ENCODE measurements at regions not wholly inside any gene's neighbourhood (a gene's known extent, or its start where the extent isn't known, plus 50 kb on each side); places are given as distances from the start of the nearest gene placed in this dataset.
"Not testable (repeated sequence)": the region's sequence is repeated elsewhere in the genome, so short reads cannot be mapped to it uniquely, and the experiment has no call there.

DNA sequence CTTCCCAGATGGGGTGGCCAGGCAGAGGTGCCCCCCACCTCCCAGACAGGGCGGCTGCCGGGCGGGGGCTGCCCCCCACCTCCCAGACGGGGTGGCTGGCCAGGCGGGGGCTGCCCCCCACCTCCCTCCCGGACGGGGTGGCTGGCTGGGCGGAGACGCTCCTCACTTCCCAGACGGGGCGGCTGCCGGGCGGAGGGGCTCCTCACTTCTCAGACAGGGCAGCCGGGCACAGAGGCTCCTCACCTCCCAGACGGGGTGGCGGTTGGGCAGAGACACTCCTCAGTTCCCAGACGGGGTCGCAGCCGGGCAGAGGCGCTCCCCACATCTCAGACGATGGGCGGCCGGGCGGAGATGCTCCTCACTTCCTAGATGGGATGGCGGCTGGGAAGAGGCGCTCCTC, 76.4 kb upstream of the AADAT start:
- TF ChIP-seq, protein P1, sequence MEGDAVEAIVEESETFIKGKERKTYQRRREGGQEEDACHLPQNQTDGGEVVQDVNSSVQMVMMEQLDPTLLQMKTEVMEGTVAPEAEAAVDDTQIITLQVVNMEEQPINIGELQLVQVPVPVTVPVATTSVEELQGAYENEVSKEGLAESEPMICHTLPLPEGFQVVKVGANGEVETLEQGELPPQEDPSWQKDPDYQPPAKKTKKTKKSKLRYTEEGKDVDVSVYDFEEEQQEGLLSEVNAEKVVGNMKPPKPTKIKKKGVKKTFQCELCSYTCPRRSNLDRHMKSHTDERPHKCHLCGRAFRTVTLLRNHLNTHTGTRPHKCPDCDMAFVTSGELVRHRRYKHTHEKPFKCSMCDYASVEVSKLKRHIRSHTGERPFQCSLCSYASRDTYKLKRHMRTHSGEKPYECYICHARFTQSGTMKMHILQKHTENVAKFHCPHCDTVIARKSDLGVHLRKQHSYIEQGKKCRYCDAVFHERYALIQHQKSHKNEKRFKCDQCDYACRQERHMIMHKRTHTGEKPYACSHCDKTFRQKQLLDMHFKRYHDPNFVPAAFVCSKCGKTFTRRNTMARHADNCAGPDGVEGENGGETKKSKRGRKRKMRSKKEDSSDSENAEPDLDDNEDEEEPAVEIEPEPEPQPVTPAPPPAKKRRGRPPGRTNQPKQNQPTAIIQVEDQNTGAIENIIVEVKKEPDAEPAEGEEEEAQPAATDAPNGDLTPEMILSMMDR (IDR thresholded peaks at IDR 0.05): not testable (repeated sequence)
- TF ChIP-seq EP300, POLR2A (IDR thresholded peaks at IDR 0.05): not testable (repeated sequence)
